ENCODE measurements at regions not wholly inside any gene's neighbourhood (a gene's known extent, or its start where the extent isn't known, plus 50 kb on each side); places are given as distances from the start of the nearest gene placed in this dataset.

DNA sequence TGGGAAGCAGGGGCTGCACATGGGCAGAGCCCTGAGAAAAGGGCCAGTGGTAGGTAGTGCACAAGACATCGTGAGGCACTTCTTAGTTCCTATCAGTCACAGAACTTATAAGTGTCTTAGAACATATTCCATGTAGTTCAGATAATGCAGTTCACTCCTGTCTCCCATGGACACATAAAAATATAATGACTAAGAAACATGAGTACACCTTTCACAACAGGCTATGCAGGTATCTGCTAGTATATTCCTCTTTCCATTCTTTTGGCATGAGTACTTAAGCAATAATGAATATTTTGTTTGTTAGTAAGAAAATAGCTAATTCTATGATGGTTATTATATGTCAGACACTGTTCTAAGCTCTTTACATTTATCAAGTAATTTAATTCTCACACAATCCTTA, 808.4 kb downstream of the BCL11A start:
- no peak for DNase-seq (ENCODE audit: low read depth, low spot score)

DNA sequence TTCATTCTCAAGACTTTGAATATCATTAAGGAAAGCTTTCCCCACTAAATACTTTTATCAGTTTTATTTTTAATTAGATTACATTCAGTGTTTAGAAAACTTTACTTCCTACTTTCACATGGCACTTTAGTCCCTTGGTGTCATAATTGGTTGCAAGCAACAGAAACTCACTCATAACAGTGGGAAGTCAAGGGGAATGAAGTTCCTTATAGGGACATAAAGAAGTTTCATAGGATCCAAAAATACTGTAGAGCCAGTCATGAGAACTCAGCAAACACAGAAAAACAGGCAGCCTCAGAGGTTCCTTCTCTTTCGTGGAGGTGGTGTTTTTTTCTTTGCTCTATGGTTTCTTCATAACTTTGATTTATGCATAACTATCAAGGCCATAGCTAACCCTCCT, 809.0 kb downstream of the BCL11A start:
- no peak for DNase-seq (ENCODE audit: low read depth, low spot score)

DNA sequence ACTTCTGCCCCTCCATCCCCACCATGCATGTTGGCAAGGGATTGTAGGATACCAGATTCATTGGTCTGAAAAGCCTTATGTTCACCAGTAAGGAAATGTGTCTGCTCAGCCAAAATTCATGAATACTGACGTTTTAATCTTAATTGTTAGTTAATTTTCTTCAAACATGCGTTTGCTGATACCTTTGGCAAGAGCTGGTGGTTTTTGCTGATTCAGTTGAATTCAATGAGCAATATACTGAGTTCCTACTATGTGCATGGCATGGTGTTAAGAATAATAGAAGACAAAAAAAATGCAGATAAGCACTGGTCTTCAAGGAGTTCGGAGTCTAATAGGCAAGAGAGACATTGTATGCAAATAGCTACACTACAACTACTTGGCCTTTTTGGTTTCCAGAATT, 811.6 kb downstream of the BCL11A start:
- no peak for DNase-seq (ENCODE audit: low read depth, low spot score)

DNA sequence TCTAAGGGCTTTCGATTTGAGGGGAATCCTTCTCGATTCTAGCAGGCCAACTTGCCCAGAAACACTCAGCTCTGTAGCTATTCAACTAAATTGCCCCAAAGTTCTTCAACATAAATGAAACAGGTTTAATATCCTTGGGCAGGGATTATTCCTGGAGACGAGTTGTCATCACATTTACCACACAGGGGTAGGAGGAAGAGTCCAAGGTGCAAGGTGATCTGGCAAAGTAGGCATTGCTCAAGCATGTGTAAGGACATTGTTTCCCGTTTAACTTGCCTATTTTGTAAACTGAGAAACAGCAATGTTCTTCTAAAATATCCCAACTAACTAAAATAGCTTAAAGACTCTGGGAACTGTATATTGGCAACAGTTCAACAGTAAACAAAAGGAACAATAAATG, 814.3 kb downstream of the BCL11A start:
- no peak for DNase-seq (ENCODE audit: low read depth, low spot score)

DNA sequence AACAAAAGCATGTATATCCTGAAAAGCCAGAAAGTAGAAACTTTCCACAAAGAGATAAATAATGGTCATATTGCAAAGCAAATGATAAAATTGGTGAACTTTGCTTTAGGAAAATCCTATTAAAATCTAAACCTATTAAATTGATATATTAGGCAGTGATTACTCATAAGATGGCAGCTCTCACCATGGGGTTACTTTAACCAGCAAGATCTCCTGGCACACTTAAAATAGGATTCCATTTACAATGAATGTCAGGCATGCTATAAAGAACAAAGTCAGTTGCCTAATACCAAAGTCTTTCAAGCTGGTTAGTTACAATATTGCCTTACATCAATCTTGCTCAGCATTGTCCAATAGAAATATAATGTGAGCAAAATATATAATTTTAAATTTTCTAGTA, 816.2 kb downstream of the BCL11A start:
- DNase-seq (ENCODE audit: low read depth, low spot score), result no peak

DNA sequence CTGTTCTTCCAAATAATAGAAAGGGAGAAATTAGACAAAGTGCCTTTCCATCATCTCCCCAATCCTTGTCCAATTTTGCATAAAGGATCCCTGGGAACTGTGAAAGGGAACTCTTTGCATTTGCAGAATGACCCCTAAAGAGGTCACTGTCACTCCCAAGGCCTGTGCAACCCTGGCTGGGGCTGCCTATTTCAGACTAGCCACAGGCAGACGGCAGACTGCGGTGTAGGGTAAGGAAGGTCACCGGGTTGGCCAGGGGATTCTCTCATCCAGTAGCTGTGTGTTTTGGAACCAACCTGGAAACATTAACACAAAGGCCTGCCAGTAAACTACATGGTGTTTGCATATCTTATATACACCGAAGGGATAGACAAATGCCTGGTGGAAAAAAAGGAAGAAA, 818.7 kb downstream of the BCL11A start:
- no peak for DNase-seq (ENCODE audit: low read depth, low spot score)

DNA sequence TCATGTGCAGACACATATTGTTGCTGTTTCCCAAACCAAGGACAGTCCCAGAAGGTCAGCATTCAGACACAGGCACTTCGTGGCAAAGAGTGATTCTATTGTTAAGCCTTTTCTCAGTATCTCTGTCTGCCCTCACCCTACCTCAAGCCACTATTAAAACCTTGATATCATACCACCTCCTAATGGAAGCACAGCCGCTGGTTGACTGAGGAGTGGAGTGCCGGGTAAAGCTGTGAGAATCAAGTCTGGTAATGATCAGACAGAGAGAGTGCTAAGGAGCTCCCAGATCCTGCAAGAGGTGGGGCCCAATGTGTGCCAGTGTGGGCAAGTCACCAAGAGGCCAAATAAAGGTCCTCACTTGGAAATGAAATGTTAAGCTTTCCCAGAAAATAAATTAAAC, 819.5 kb downstream of the BCL11A start:
- DNase-seq (ENCODE audit: low read depth, low spot score), result no peak

DNA sequence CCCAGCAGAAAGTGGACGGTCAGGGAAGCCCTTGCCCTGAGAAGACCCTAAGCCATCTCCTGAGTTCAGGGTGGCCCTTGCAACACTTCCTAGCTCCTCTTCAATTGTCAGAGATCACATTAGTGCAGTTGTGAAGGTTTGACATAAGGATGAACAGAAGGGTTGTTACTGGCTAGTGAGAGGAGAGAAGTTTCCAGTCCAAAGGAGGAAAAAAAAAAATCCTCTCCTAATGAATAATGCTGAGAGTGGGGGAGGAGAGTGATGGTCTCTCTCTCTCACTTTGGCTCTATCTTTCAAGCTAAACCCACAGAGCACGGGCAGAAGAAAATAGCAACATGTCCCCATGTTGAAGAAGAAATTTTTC, 819.9 kb downstream of the BCL11A start:
- DNase-seq (ENCODE audit: low read depth, low spot score), result no peak

DNA sequence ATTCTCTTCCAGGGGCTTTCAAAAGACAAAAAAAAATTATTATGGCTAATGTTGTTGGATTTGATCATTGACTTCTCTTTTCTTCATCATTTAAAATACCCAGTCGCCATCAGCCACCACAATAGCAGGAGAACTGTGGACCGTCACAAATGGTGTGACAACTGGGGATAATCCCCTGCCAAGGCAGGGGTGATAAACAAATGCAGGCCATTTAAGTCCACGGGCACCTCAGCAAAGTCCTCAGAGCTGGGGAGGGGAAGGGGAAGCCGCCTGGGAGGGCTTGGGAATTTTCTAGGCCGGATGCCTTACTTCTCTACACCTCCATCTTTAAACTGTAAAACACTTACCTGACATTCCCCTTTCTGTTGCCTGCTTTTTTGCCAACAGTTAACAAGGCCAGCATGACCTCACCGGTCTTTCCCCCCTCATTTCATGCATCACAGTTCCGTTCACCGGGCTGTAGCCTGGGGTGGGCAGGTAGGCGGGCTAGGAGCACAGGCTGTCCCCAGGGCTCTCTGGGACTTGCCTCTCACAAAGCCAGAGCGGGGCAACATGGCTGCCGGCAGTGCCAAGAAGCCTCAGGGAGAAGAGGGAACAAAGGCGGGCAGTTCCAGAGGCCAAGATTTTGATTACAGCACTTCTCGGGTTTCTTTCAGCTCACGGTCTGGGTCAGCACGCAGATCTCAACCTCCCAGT, 820.4 kb downstream of the BCL11A start:
- no peak for DNase-seq (ENCODE audit: low read depth, low spot score)

DNA sequence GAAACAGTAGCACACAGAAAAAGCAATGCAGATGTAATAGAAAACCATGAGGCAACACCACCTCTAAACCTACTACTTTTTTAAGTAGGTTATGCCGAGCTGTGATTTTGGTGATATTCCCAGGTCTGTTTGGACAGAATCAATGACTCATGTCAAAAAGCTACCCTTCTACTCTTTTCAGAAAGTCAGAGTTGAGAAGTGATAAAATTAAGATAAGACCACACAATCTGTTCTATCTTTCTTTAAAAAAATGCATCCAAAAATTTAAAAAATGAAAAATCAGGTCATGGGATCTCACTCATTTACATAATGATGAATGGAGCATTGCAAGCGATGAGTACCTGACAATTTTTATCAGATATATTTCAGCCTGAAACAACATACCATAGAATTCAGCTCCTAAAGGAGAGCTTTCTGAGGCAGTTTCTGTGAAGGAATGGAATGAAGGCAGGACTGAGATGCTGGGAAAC, 826.3 kb downstream of the BCL11A start:
- DNase-seq (ENCODE audit: low read depth, low spot score), result no peak

DNA sequence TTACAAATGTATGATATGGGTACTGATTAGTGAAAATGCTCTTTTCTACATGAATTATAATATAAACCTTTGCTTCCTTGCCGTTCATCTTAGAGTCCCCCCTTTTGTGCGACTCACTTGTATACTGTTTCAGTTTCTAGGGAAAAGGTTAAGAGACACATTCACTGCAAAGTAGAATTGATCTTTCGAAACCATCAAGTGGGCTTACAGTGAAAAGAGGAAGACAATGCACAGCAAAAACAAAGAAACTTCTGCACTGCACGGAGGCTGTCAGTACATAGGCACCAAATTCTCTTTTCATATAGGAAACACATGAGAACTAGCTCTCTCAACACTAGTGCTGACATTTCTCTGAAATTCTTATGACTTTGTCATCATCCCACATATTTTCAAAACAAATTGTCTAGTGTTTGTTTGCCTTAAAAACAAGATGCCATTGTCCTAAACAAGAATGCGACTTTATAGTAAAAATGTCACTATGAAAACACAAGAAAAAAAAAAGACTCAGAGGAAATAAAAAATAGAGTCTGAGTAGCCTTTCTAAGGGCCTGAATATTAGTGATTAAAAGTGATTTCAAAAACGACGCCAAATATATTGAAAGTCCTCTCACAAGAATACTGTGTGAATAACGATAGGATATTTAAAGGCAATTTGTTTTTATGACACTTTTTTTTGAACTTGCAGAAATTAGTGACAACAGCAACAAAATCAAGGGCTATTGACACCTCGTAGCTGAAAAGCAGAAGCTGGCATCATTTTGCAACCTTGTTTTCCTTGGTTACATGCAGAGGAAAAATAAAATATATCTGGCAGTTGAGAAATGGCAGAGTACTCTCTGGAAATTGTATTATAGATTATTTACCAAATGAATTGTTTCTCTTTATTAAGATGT, 827.0 kb downstream of the BCL11A start:
- DNase-seq (ENCODE audit: low read depth, low spot score), result no peak

DNA sequence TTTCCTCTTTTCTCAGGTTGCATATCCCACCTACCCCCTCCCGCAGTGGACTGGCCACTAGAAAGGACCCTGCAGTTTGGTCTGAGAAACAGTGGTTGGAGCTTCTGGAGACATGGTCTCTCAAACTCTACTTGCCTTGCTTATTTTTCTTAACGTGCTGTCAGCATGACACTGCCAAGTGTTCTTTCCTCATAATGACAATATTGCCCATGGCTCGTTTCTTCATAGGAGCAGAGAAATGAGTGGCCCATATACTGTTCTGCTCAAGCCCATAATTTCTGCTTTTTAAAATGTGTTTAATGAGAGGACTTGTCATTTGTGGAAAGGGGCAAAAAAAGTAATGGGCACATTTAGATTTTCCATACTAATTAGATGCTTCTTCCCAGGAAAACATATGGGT, 828.7 kb downstream of the BCL11A start:
- no peak for DNase-seq (ENCODE audit: low read depth, low spot score)

DNA sequence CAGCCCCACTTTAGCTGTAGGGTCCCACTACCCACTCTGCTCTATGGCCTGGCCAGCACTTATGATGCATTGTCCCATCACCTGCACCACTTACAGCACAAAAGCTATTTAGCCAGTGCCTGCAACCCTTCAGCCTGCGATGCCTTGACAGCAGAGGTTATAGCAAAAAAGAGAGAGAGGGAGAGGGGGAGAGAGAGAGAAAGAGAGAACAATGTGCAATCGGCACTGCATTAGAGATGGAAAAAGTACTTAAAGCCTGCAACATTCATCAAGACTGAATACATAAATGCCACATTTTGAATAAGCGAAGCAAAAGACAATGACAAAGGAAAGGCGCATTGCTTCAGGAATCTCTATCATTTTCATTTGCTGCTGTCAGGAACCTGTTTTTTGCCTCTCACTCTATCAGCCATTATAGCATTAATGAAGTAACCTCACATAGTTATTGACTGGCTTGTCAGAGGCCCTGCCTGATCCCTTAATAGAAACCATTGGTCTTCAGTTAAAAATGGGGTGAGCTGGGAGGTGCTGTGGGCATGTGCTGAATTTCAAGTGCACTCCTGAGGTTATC, 833.1 kb downstream of the BCL11A start:
- DNase-seq (ENCODE audit: low read depth, low spot score), result no peak

DNA sequence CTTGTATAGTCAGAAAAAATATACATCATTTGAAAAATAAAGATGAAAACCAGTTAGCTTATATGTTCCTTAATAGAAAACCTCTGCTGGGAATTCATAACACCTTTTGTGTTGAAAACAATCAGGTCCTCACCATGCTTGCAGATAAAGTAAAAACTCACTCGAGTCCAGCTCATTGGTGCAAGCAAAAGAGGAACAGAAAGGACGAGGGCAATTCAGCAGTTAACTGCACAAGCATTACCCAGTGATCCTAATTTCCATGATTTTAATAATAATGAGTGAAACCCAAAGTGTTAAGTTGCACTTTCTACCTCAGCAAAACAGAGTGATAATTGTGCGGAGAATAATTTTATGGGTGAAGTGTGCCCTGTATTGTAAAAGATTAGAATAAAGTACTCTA, 839.9 kb downstream of the BCL11A start:
- no peak for DNase-seq (ENCODE audit: low read depth, low spot score)

DNA sequence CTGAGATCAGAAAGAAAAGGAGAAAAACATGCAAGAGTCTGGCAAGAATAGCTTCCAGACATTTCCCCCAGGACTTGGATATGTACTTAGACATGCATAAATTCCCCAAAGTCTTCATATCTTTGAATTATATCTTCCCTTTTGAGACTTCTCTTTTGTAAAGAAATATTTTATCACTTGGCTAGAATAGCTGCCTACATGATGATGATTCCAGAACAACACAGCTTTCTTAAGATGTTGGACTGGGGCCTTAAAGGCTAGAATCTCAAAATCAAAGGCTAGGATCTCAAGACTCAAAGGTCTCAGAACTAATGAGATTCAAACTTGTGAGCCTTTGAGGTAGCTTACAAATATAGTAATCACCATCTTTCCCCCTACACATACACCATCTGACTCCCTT, 842.3 kb downstream of the BCL11A start:
- DNase-seq (ENCODE audit: low read depth, low spot score), result no peak

DNA sequence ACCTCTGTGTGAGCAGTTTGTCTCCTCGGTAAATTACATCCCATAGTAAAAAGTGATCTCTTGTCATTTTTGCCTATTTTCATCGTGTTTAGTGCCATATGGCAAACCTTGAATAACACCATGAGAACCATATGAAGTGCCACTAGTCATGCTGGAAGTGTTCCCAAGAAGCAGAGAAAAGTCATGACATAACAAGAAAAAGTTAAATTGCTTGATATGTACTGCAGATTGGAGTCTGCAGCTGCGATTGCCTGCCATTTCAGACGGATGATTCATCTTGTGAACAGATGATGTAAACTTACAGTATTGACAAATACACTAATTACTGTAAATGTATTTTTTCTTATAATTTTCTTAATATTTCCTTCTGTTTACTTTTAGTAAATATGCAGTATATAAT, 846.7 kb downstream of the BCL11A start:
- DNase-seq (ENCODE audit: low read depth, low spot score), result no peak

DNA sequence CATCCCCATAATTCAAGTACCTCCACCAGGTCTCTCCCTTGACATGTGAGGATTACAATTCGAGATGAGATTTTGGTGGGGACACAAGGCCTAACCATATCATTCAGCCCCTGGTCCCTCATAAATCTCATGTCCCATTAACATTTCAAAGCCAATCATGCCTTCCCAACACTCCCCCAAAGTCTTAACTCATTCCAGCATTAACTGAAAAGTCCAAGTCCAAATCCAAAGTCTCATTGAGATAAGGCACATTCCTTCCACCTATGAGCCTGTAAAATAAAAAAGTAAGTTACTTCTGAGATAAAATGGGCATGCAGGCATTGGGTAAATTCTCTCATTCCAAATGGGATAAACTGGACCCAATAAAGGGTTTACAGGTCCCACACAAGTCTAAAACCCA, 849.7 kb downstream of the BCL11A start:
- no peak for DNase-seq (ENCODE audit: low read depth, low spot score)

DNA sequence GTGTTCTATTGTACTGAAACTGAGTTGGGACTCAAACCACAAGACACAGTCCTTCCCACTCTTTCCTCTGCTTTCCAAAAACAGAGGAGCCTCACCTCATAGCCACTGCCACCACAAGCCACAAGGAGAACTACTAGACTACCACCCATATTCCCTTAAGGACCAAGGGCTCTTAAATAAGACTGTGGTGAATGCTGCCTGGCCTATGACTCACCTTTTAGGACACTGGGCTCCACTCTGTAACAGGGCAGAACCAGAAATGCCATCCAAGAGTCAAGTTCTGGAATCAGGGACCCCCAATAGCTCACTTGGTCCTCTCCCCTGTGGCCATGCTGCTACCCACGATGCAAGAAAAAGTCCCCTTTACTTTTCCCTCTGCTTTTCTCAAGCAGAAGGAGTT, 851.4 kb downstream of the BCL11A start:
- no peak for DNase-seq (ENCODE audit: low read depth, low spot score)

DNA sequence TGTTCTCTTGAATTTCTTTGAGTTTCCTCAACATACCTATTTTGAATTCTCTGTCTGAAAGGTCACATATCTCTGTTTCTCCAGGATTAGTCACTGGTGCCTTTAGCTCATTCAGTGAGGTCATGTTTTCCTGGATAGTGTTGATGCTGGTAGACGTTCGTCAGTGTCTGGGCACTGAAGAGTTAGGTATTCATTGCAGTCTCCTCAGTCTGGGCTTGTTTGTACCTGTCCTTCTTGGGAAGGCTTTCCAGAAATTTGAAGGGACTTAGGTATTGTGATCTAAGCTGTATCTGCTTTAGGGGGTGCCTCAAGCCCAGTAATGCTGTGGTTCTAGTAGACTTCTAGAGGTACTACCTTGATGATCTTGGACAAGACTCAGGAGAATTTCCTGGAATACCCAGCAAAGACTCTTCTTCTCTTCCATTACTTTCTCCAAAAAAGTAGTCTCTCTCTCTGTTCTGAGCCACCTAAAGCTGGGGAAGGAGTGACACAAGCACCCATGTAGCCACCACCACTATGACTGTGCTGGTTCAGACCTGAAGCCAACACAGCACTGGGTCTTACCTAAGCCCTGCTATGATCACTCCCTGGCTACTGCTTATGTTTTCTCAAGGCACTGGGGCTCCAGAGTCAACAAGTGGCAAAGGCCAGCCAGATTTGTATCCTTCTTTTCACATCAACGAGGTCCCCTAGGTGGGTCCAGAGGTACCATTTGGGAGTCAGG, 852.0 kb downstream of the BCL11A start:
- no peak for DNase-seq (ENCODE audit: low read depth, low spot score)

DNA sequence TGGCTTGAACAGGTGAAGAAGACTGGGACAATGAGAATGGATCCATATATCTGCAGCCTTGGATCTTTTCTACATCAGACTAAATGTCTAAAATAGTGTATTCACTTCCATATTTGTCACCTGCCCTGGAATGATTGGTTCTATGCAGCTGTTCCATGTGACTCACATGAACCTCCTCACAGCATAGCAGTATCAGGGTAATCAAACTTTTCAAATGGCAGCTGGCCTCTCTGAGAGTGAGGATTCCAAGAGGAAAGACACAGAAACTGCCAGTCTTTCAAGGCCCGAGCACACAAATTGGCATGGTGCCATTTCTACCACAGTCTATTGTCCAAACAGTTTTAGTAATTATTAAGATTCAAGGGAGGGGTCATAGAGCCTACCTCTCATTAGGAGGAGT, 859.3 kb downstream of the BCL11A start:
- no peak for DNase-seq (ENCODE audit: low read depth, low spot score)

DNA sequence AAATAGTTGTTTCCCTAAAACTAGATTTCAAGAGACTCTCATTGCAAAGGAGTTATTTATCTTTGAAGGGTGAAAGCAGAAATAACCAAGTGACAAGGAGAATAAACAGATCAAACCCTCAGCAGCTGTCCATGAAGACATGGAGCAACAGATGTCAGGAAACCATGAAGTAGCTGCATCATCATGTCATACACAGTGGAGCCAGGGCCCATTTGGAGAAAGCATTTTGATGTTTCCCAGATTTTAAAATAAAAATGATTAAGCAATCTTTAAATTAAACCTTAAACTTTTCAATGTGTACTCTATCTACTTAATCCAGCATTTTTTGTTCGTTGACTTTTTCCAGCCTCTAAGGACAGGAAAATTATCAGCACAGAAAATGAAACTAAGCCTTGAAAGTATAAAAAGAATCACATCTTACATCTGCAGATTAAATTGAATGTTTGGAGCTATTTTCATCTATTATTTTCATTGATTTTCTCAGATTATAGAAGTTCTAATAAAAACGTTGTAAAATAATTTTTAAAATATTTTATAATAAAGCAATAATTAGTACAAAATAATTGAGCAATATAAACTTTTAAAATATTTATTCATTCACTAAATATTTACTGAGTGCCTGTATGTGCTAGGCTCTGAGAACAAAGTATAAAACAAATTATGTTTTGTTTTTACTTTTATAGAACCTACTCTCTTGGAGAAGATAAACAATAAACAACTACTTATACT, 860.1 kb downstream of the BCL11A start:
- DNase-seq (ENCODE audit: low read depth, low spot score), result no peak

Measured in iPS DF 19.7 (cell line).